Neural crest cell (in vitro differentiated cells): ENCODE measurements at regions not wholly inside any gene's neighbourhood (a gene's known extent, or its start where the extent isn't known, plus 50 kb on each side); places are given as distances from the start of the nearest gene placed in this dataset.

ENCODE experiments used
- DNase-seq: peaks from one replicate; pipeline ENCODE4 v3.0.0; 2021; ENCODE audit warnings: low read depth, mixed read lengths, low spot score
- H3K27ac Mint-ChIP-seq: one replicate; pipeline ENCODE4 v1.8.0; 2021; ENCODE audit warnings: mild to moderate bottlenecking, mixed read lengths; ENCODE audit not compliant: unreplicated experiment
- H3K27me3 Mint-ChIP-seq: 2 replicates; pipeline ENCODE4 v1.8.0; 2021; ENCODE audit warnings: low read depth, mild to moderate bottlenecking, mixed read lengths
- H3K36me3 Mint-ChIP-seq: 2 replicates; pipeline ENCODE4 v1.8.0; 2021; ENCODE audit warnings: low read depth, mild to moderate bottlenecking, mixed read lengths
- H3K4me1 Mint-ChIP-seq: 2 replicates; pipeline ENCODE4 v1.8.0; 2021; ENCODE audit warnings: mixed read lengths
- H3K4me3 Mint-ChIP-seq: one replicate; pipeline ENCODE4 v1.8.0; 2021; ENCODE audit warnings: mild to moderate bottlenecking, mixed read lengths
- H3K9me3 Mint-ChIP-seq: 2 replicates; pipeline ENCODE4 v1.8.0; 2021; ENCODE audit warnings: mixed read lengths
- CTCF ChIP-seq: fragments of 200-600 bp; sonication (generic); conservative IDR thresholded peaks from 2 replicates; pipeline ENCODE4 v1.5.0; 2021; ENCODE audit warnings: antibody characterized with exemption, mild to moderate bottlenecking

GRCh38 chr13:21228738-21229137, 52.3 kb downstream of the MRPL57 start:
- Mint-ChIP-seq H3K36me3 (no peaks in the 10 kb centered on the region), H3K27me3 (no peaks in the 10 kb centered on the region), H3K4me3 (no peak overlapping the region), H3K27ac (no peak overlapping the region), H3K4me1 (no peaks in the 10 kb centered on the region), H3K9me3 (peaks cover 2% of the 10 kb centered on the region)
- no peak for DNase-seq
- TF ChIP-seq CTCF = no peak

- Mint-ChIP-seq H3K36me3 (no peaks in the 10 kb centered on the region), H3K4me3 (no peak overlapping the region), H3K27me3 (no peaks in the 10 kb centered on the region), H3K4me1 (peaks cover 2% of the 10 kb centered on the region), H3K9me3 (peaks cover 2% of the 10 kb centered on the region), H3K27ac (peak overlapping the region; percentile 50)
- DNase-seq = no peak
- TF ChIP-seq CTCF = no peak
These were observed 53.0 kb downstream of the MRPL57 start for GRCh38 chr13:21229241-21230024.

DNA sequence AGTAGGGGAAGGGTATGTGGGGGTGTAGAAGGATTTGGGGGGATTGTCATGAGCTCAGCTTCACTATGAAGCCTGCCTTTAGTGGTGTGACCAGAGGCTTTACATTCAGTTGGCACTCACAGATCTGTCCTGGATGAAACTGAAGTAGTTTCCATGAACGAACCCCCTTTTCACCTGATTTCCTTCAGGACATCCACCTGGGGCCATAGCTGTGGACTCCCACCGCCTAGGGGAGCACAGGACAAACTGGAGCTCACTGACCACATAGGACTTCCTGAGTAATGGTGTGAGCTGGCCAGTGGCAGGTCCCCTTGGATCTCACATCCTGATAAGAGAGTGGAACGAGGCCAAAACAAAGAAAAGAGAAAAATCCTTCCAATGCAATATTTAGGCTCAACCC, 54.1 kb downstream of the MRPL57 start:
- TF ChIP-seq CTCF = no peak
- Mint-ChIP-seq H3K27me3 (no peaks in the 10 kb centered on the region), H3K9me3 (peaks cover 2% of the 10 kb centered on the region), H3K36me3 (no peaks in the 10 kb centered on the region), H3K4me1 (peaks cover 5% of the 10 kb centered on the region), H3K27ac (no peak overlapping the region), H3K4me3 (no peak overlapping the region)
- no peak for DNase-seq

DNA sequence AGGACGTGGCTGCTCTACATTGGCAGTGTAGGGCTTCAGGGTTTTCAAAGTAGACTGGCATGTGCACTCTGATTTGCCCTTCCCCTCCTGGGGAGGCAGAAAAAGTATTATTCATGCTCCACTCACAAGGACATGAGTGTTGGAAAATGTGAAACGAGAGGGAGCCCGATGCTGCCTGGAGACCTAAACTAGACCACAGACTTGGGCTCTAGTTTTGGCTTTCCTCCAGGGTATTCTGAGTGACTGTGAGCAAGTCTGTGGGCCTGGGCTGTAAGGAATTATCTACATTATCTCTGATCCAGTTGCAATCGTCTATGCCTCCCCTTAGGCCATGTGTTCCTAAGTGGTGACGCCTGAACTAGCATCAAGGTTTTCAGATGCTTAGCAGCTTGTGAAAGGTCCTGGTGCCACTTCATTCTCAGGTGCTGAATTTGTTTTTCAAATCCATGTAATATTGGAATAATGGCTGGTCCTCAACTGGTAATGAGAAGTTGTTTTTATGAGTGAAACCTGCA, 55.0 kb downstream of the MRPL57 start:
- H3K4me3 Mint-ChIP-seq = no peak overlapping the region
- peaks cover 5% of the 10 kb centered on the region for H3K4me1 Mint-ChIP-seq
- no peak for TF ChIP-seq CTCF
- H3K27me3 Mint-ChIP-seq = no peaks in the 10 kb centered on the region
- no peaks in the 10 kb centered on the region for H3K36me3 Mint-ChIP-seq
- no peak overlapping the region for H3K27ac Mint-ChIP-seq
- DNase-seq = no peak
- H3K9me3 Mint-ChIP-seq = peaks cover 2% of the 10 kb centered on the region

DNA sequence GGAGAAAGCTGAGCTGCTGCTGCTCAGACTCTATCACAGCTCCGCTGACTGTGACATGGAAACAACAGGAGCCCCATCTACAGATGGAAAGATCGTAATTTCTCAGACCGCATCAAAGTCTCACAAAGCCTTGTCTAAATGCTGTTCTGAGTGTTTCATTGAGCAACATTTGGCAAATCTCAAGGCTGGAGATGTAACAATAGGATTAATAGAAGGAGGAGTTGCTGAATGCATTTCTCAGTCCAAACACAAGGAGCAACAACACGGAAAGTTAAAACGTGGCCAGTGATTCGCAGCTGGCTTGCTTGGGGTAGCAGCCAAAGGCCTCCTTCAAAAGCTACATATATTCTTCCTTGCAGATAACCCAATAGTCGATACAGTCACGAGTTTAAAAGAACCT, 55.7 kb downstream of the MRPL57 start:
- peaks cover 5% of the 10 kb centered on the region for H3K4me1 Mint-ChIP-seq
- no peak overlapping the region for H3K4me3 Mint-ChIP-seq
- H3K9me3 Mint-ChIP-seq = peaks cover 2% of the 10 kb centered on the region
- H3K27ac Mint-ChIP-seq = no peak overlapping the region
- no peaks in the 10 kb centered on the region for H3K36me3 Mint-ChIP-seq
- no peaks in the 10 kb centered on the region for H3K27me3 Mint-ChIP-seq
- DNase-seq = no peak
- no peak for TF ChIP-seq CTCF
